ENCODE measurements at regions not wholly inside any gene's neighbourhood (a gene's known extent, or its start where the extent isn't known, plus 50 kb on each side); places are given as distances from the start of the nearest gene placed in this dataset.
A peak's percentile ranks its signal among the peaks of the same experiment; 100 is the strongest.

DNA sequence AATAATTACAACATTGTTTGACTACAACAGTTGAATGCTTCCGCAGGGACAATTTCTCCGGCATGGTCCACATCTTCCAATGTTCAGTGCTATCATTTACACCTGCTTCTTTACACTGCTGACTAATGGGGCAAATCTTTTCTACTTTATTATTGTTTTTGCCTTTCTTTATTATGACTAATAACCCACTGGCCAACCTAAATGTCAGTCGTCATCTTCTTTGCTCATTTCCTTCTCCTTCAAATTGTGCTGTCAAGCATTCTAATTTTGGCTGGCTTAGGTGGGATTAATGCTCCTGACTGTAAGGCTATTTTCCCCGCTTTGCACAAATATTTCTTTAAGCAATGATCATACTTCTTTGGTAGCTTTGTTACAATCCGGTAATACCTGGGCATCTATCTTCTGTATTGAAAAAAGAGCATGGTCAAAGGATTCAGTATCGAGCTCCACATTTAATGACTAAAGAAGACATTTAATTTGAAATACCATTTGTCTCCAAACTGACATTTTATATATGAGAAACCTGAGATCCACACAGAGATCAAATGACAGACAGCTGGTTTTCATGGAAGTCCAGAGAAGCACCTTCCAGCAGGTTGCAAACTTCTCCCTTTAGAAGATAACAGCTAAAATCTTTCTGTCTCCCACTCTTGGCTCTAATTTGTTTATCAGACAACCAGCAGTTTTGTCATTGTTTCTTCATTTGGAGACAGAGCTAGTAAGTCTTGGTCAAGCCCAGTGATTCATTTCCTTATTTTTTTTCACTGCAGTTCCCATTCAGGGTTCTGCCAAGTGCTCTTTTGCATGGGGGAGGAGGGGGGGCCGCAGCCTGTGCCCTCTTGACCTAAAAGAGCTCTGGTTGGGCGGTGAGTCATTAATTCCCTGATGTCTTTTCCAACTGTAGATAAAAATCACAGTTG is 132.9 kb downstream of the SOCS6 start:
- no peak for TF ChIP-seq FOXA1 (IDR thresholded peaks at IDR 0.05)
- TF ChIP-seq NFRKB (IDR thresholded peaks at IDR 0.05): no peak
- no peak for TF ChIP-seq SP1 (IDR thresholded peaks at IDR 0.05)
- no peak for TF ChIP-seq BHLHE40 (IDR thresholded peaks at IDR 0.05; ENCODE audit: borderline replicate concordance)
- no peak for TF ChIP-seq FOXM1 (IDR thresholded peaks at IDR 0.05; ENCODE audit: borderline replicate concordance)
- no peak for TF ChIP-seq ARNT (IDR thresholded peaks at IDR 0.05)
- TF ChIP-seq SUZ12 (IDR thresholded peaks at IDR 0.05): no peak
- TF ChIP-seq ZNF384 (IDR thresholded peaks at IDR 0.05): no peak
- TF ChIP-seq ELF4 (IDR thresholded peaks at IDR 0.05): no peak
- TF ChIP-seq, protein P1, sequence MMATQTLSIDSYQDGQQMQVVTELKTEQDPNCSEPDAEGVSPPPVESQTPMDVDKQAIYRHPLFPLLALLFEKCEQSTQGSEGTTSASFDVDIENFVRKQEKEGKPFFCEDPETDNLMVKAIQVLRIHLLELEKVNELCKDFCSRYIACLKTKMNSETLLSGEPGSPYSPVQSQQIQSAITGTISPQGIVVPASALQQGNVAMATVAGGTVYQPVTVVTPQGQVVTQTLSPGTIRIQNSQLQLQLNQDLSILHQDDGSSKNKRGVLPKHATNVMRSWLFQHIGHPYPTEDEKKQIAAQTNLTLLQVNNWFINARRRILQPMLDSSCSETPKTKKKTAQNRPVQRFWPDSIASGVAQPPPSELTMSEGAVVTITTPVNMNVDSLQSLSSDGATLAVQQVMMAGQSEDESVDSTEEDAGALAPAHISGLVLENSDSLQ (IDR thresholded peaks at IDR 0.05): 0 out of 2 replicates have a peak, but pooled peaks have one; percentile 25
- no peak for TF ChIP-seq TARDBP (IDR thresholded peaks at IDR 0.05)
- TF ChIP-seq HDGF (IDR thresholded peaks at IDR 0.05; ENCODE audit: borderline replicate concordance): no peak
- no peak for TF ChIP-seq LEF1 (IDR thresholded peaks at IDR 0.05; ENCODE audit: borderline replicate concordance)
- no peak for TF ChIP-seq FOXK2 (IDR thresholded peaks at IDR 0.05)
